Peyer's patch (tissue), 4 donors: ENCODE measurements at regions not wholly inside any gene's neighbourhood (a gene's known extent, or its start where the extent isn't known, plus 50 kb on each side); places are given as distances from the start of the nearest gene placed in this dataset.

Source experiments
- DNase-seq, 3 donors: peaks; one replicate each; pipeline ENCODE4 v3.0.0-alpha.2; 2017 to 2019
- H3K27ac ChIP-seq, 4 donors: fragments of 200-600 bp; sonication (generic); one replicate each; pipeline ENCODE4 v1.5.1; 2016 to 2019
- H3K27me3 ChIP-seq, 2 donors: fragments of 200-600 bp; sonication (generic); one replicate each; pipeline ENCODE4 v1.5.1; 2019
- H3K36me3 ChIP-seq, 3 donors: fragments of 200-600 bp; sonication (generic); one replicate each; pipeline ENCODE4 v1.5.1; 2016 to 2019
- H3K4me1 ChIP-seq, 4 donors: fragments of 200-600 bp; sonication (generic); one replicate each; pipeline ENCODE4 v1.5.1; 2016 to 2019
- H3K4me3 ChIP-seq, 4 donors: fragments of 200-600 bp; sonication (generic); 1 replicate in 3 of 4; 2 replicates in 1 of 4; pipeline ENCODE4 v1.5.1; 2016 to 2019; ENCODE audit warnings: mild to moderate bottlenecking in 1 of 4
- H3K9me3 ChIP-seq, 4 donors: fragments of 200-600 bp; sonication (generic); one replicate each; pipeline ENCODE4 v1.5.1; 2016 to 2019; ENCODE audit warnings: mild to moderate bottlenecking in 1 of 4
- POLR2A ChIP-seq, 2 donors: fragments of 450-650 bp; IDR thresholded peaks; one replicate each; pipeline ENCODE4 v1.5.1; 2017; ENCODE audit warnings: antibody characterized with exemption in 2 of 2, mild to moderate bottlenecking in 2 of 2, moderate library complexity in 2 of 2
- TF ChIP-seq, protein P1 (sequence below), 6 experiments: fragments of 450-650 bp in 4 of 6; fragments of 200-600 bp in 2 of 6; sonication (generic) in 1 of 6; IDR thresholded peaks; one replicate each; pipeline ENCODE4 v1.5.1; 2017 to 2019; ENCODE audit warnings: antibody characterized with exemption in 6 of 6, mild to moderate bottlenecking in 3 of 6, moderate library complexity in 1 of 6

DNA sequence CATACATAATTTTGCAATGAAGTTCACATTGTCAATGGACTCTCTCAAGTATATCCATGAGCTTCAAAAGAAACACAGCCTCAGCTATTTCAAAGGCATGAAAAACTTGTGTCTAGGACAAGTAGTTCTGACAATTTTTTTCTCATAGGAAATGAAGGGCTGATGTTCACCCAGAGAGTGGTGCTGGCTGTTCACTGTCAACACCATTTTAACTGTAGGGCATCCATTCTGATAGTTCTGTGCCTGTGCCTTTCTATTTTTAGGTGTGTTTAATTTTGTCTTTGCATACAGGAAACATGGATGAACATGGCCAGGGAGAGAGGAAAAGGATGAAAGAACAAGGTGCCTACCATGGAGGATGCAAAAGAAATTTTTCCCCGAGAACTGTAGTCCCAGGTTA, 135.3 kb upstream of the MAP9 start:
- Histone ChIP-seq H3K4me1 (no peaks in the 10 kb centered on the region), H3K4me3 (no peak overlapping the region), H3K9me3 (no peaks in the 10 kb centered on the region), H3K36me3 (no peaks in the 10 kb centered on the region), H3K27ac (no peak overlapping the region), H3K27me3 (no peaks in the 10 kb centered on the region)
- TF ChIP-seq POLR2A (IDR thresholded peaks at IDR 0.05), result no peak
- TF ChIP-seq, protein P1, sequence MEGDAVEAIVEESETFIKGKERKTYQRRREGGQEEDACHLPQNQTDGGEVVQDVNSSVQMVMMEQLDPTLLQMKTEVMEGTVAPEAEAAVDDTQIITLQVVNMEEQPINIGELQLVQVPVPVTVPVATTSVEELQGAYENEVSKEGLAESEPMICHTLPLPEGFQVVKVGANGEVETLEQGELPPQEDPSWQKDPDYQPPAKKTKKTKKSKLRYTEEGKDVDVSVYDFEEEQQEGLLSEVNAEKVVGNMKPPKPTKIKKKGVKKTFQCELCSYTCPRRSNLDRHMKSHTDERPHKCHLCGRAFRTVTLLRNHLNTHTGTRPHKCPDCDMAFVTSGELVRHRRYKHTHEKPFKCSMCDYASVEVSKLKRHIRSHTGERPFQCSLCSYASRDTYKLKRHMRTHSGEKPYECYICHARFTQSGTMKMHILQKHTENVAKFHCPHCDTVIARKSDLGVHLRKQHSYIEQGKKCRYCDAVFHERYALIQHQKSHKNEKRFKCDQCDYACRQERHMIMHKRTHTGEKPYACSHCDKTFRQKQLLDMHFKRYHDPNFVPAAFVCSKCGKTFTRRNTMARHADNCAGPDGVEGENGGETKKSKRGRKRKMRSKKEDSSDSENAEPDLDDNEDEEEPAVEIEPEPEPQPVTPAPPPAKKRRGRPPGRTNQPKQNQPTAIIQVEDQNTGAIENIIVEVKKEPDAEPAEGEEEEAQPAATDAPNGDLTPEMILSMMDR (IDR thresholded peaks at IDR 0.05), result no peak
- DNase-seq, result no peak

DNA sequence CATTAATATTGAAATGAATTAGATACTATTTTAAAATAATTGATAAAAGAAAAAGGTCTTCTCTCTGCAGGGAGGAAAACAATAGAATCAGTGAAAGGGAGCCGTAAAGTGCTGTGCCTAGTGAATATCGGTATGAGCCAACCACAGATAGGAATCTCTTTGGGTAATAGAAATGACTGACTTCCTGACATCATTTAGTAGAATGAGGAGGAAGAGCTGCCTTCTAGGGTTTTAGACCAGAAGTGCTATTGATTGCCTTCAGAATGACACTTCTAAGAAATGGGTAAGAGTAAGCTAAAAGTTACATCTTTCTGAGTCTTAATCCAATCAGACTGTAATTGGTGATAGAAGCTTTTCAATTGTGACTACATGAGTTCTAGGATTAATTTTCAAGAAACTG, 134.0 kb upstream of the MAP9 start:
- DNase-seq, result no peak
- Histone ChIP-seq H3K4me3 (no peak overlapping the region), H3K4me1 (no peaks in the 10 kb centered on the region), H3K9me3 (no peaks in the 10 kb centered on the region), H3K27ac (no peak overlapping the region), H3K27me3 (no peaks in the 10 kb centered on the region), H3K36me3 (no peaks in the 10 kb centered on the region)
- TF ChIP-seq, protein P1 (IDR thresholded peaks at IDR 0.05), result no peak
- no peak for TF ChIP-seq POLR2A (IDR thresholded peaks at IDR 0.05)

DNA sequence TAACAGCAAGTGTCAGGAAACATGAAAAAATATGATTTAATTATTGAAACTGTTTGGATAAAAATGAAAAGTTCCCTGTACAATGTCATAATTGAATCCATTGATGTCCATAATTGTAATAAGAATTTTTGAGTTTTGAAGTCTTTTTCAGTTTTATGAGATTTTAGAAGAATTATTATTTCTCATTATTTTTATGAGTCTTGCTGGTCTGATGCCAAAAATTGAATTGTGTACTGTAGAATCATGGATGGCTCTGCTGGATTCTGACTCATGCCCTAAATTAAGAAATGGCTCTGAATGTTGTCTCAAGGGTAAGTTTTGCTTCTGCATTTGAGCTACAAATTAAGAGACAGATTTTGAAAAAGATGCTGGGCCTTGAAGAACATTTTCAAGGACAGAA, 132.8 kb upstream of the MAP9 start:
- Histone ChIP-seq H3K9me3 (no peaks in the 10 kb centered on the region), H3K36me3 (no peaks in the 10 kb centered on the region), H3K27ac (no peak overlapping the region), H3K4me1 (no peaks in the 10 kb centered on the region), H3K27me3 (no peaks in the 10 kb centered on the region), H3K4me3 (no peak overlapping the region)
- DNase-seq, result no peak
- TF ChIP-seq POLR2A (IDR thresholded peaks at IDR 0.05), result no peak
- TF ChIP-seq, protein P1 (IDR thresholded peaks at IDR 0.05), result no peak

DNA sequence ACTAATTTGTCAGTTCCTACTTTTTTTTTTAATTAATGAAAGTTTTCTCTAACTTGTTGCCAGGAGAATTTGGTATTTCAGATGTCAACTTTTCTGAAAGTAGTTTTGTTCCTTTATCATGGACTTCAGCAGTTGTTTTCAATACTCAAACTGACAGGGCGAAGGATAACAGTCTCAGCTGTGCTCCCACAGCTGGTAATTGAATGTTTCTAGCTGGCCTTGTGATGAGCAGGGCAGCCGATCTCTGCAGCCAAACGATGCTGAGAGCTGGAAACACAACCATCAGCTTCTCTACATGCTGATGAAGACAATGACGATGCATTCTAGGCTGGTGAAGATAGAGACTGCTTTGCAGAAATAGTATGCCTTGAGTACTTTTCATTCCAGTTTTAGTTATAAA, 130.0 kb upstream of the MAP9 start:
- Histone ChIP-seq H3K4me3 (no peak overlapping the region), H3K36me3 (no peaks in the 10 kb centered on the region), H3K27ac (no peak overlapping the region), H3K4me1 (no peaks in the 10 kb centered on the region), H3K27me3 (no peaks in the 10 kb centered on the region), H3K9me3 (no peaks in the 10 kb centered on the region)
- TF ChIP-seq, protein P1 (IDR thresholded peaks at IDR 0.05), result no peak
- TF ChIP-seq POLR2A (IDR thresholded peaks at IDR 0.05), result no peak
- DNase-seq, result no peak

DNA sequence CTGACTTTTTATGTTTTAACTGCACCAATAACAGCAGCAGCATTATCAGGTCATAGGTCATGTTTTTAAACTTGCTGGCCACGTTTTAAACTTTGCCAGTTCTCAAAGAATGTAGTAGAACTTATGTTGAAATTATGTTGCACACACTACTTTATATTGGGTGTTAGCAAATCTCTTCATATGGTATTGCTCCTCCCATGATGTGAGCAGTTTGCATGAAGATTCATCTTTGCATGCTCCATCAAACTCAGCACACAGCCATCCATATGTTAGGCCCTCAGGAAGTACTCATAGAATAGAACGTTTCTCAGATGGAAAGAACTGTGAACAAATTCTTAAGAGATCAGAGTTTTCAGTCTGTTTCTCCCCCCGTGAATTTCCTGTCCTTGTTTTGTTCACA, 128.6 kb upstream of the MAP9 start:
- Histone ChIP-seq H3K27ac (no peak overlapping the region), H3K4me1 (no peaks in the 10 kb centered on the region), H3K9me3 (no peaks in the 10 kb centered on the region), H3K4me3 (no peak overlapping the region), H3K27me3 (no peaks in the 10 kb centered on the region), H3K36me3 (no peaks in the 10 kb centered on the region)
- TF ChIP-seq, protein P1 (IDR thresholded peaks at IDR 0.05), result no peak
- TF ChIP-seq POLR2A (IDR thresholded peaks at IDR 0.05), result no peak
- DNase-seq, result no peak

DNA sequence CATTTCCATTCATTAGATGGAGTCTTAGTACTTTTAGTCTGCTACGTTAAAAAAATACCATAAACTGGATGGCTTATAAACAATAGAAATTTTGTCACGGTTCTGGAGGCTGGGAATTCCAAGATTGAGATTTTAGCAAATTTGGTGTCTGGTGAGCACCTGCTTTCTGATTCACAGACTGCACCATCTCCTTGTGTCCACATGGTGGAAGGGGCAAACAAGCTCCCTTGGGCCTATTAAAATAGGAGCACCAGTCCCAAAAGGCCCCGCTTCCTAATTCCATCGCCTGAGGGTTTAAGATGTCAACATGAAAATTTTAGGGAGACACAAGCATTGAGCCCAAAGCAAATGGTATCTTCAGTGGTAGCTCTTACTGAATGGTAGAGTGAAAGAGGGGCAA, 120.5 kb upstream of the MAP9 start:
- no peaks in the 10 kb centered on the region for H3K27me3 ChIP-seq

More for the DNA sequence above, 120.5 kb upstream of the MAP9 start:
- no peaks in the 10 kb centered on the region for H3K36me3 ChIP-seq
- no peak for DNase-seq
- no peak overlapping the region for H3K4me3 ChIP-seq
- no peaks in the 10 kb centered on the region for H3K9me3 ChIP-seq
- TF ChIP-seq, protein P1 (IDR thresholded peaks at IDR 0.05), result no peak
- no peak for TF ChIP-seq POLR2A (IDR thresholded peaks at IDR 0.05)
- H3K27ac ChIP-seq, result no peak overlapping the region
- H3K4me1 ChIP-seq, result no peaks in the 10 kb centered on the region
